ENCODE measurements at regions not wholly inside any gene's neighbourhood (a gene's known extent, or its start where the extent isn't known, plus 50 kb on each side); places are given as distances from the start of the nearest gene placed in this dataset.

DNA sequence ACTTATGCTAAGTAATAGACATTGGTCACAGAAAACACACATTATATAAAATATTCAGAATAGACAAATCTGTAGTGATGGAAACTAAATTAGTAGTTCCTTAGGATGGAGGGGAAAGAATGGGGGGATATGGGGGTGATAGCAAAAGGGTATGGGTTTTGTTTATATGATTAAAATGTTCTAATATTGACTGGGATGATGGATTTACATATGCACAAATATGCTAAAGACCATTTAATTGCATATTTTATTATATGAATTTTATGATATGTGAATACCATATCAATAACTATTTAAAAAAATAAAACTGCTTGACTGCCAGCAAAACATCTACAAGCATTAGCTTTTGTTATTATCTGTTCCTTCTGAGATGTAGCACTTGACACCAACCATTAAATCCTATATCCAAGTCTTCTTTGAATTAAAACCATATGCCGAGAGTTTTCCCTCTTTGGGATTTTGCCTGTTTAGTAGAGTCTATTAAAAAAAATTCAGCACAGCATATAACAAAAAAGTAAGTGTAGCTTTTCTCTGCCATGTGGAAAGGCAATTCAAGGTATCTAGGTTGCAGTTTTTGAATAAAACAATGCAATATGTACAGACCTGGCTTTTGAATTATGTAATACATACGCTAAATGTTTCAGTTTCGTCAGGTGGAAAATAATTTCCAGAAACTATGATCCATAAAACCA, 2584.1 kb upstream of the PCDH20 start:
- no peak for DNase-seq

DNA sequence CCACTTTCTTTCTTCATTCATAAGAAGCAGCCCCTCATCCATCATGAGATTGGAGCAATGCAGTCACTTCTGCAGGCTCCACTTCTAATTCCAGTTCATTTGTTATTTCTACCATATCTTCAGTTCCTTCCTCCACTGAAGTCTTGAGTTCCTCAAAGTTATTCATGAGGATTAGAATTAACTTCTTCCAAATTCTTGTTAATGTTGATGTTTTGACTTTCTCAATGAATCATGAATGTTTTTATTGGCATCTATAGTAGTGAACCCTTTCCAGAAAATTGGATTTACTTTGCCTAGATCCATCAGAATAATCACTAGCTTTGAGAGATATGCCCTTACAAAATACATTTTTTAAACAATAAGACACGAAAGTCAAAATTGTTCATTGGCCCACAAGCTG, 2567.7 kb upstream of the PCDH20 start:
- no peak for DNase-seq

DNA sequence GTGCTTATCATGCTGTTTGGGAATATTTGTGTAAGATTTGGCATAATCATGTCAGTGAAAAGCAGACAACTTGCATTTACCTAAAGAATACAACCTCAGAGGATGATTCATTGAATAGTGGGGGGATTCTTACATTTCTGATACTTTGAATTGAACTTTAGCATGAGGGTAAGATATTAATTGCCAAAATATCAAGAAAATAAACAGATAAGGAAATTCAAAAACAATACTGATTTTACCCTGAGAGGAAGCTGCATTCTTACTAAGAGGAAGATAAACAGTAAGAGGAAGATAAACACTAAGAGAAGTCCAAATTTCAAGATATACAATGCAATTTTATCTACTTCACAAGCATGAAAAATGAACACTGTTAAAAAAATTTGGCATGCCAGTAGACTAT, 2564.3 kb upstream of the PCDH20 start:
- no peak for DNase-seq

GRCh38 chr13:63972328-63972727, 2556.7 kb upstream of the PCDH20 start:
- no peak for DNase-seq

DNA sequence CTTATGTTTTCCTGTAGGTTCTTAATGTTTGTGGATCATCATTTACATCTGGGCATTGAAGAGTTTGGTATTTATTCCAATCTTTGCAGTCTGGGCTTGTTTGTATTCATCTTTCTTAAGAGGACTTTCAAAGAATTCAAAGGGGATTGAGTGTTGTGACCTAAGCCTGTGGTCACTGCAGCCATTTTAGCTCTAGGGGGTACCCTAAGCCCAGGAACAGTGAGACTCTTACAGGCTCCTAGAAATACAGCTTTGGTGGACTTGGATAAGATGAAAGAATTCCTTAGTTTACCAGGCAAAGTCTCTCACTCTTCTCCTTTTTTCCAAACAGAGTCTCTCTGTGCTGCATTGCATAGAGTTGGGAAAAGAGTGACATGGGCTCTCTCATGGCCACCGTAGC, 2539.0 kb upstream of the PCDH20 start:
- DNase-seq, result no peak

DNA sequence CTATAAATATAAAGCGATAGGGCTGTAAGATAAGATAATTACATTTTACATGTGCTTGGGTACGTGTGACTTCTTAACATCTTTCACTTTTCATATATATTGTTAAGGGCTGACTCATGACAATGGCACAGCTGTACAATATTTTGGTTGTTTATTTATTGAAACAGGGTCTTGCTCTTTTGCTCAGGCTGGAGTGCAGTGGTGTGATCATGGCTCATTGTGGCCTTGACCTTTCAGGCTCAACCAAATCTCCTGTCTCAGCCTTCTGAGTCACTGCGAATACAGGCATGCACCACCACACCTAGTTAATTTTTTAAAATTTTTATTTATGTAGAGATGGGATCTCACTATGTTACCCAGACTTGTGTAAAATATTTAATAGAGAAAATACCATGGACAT, 2532.4 kb upstream of the PCDH20 start:
- DNase-seq, result no peak

- DNase-seq, result no peak
Observed at GRCh38 chr13:63944911-63945310, 2529.3 kb upstream of the PCDH20 start.

DNA sequence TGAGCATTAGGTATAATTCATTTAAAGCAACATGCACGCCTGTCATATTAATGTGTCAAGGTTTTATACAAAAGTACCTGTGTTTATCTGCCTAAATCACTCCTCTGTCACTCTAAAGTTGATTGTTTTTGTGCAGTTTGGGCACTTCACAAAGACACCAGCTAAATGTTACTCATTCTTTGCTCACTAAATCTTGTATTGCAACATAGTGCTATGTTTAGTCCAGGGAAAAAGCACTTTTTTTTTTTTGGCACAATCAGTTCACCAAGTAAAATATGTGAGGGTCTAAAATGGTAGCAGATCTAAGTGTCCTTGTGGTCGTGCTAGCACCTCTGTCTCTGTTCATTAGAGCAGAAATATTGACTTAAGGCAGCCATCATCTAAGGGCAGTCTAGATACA, 2526.7 kb upstream of the PCDH20 start:
- DNase-seq, result no peak

- no peak for DNase-seq
Observed at GRCh38 chr13:63938851-63939250, 2523.2 kb upstream of the PCDH20 start.

GRCh38 chr13:63910511-63910910, 2494.9 kb upstream of the PCDH20 start:
- DNase-seq, result peak; percentile 53

DNA sequence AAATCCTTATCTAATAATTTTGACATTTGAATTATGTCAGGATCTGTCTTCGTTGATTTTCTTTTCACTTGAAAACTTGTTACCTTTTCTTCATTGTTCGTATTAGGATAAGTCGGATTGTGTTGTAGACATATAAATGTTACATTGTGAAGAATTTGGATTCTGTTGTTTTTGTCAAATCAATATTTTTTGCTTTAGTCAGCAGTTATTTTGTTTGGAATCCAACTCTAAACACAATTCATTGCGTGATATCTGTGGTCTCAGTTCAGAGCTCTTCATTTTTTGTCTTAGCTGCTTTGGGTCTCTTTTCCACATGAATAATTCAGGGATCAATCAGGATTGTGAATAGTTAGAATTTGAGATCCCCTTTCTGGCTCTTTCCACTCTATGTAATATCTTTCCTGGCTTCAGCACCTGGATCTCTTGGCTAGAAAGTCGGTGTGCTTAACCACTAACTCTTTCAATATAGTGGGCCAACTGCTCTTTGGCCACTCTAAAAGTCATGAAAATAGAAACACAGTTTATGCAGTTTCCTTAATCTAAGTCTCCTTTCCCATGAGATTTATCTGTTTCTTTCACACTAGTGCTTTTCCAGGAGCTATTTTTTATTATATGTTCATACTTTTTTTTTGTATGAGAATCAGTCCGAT, 2494.2 kb upstream of the PCDH20 start:
- DNase-seq, result no peak

- no peak for DNase-seq
Observed at GRCh38 chr13:63902141-63902540, 2486.5 kb upstream of the PCDH20 start.

DNA sequence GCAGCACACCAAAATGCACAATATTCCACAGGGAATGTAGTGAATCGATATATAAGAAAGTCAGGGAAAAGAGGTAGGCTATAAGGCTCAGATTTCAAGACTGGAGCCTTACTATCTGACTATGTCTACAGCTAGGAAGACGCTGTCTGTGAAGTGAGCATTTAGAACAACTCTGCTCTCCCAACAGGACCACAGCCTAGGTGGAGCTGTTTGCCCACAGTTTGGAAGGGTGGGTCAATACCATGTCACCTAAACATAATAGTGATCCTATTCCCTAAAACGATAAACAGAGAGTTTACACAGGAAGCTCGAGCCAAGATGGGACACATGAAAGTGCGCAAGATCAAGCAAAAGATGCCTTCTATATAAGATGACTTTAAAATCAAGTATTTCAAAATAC, 2486.0 kb upstream of the PCDH20 start:
- DNase-seq, result no peak

GRCh38 chr13:63900406-63900805, 2484.8 kb upstream of the PCDH20 start:
- DNase-seq, result no peak

- DNase-seq, result no peak
Observed at GRCh38 chr13:63896321-63896720, 2480.7 kb upstream of the PCDH20 start.

- DNase-seq, result no peak
Observed at GRCh38 chr13:63882052-63882451, 2466.4 kb upstream of the PCDH20 start.

- DNase-seq, result no peak
Observed at GRCh38 chr13:63880705-63881104, 2465.1 kb upstream of the PCDH20 start.

GRCh38 chr13:63873936-63874335, 2458.3 kb upstream of the PCDH20 start:
- no peak for DNase-seq

- DNase-seq, result no peak
Observed at GRCh38 chr13:63864171-63864902, 2448.7 kb upstream of the PCDH20 start.

GRCh38 chr13:63855457-63856118, 2439.9 kb upstream of the PCDH20 start:
- peak; percentile 75 for DNase-seq

- no peak for DNase-seq
Observed at GRCh38 chr13:63853816-63854215, 2438.2 kb upstream of the PCDH20 start.

GRCh38 chr13:63851526-63851925, 2435.9 kb upstream of the PCDH20 start:
- DNase-seq, result no peak
